Hematopoietic multipotent progenitor cell treated with erythropoietin and hydrocortisone succinate and interleukin-3 and kit ligand, for 4 days (in vitro differentiated cells): ENCODE measurements at regions not wholly inside any gene's neighbourhood (a gene's known extent, or its start where the extent isn't known, plus 50 kb on each side); places are given as distances from the start of the nearest gene placed in this dataset.
A peak's percentile ranks its signal among the peaks of the same experiment; 100 is the strongest.

Experiments
- DNase-seq: peaks from one replicate; pipeline ENCODE4 v3.0.0-alpha.2; 2015

GRCh38 chr1:109826446-109826845 is 62.7 kb upstream of the EPS8L3 start:
- DNase-seq, result no peak

DNA sequence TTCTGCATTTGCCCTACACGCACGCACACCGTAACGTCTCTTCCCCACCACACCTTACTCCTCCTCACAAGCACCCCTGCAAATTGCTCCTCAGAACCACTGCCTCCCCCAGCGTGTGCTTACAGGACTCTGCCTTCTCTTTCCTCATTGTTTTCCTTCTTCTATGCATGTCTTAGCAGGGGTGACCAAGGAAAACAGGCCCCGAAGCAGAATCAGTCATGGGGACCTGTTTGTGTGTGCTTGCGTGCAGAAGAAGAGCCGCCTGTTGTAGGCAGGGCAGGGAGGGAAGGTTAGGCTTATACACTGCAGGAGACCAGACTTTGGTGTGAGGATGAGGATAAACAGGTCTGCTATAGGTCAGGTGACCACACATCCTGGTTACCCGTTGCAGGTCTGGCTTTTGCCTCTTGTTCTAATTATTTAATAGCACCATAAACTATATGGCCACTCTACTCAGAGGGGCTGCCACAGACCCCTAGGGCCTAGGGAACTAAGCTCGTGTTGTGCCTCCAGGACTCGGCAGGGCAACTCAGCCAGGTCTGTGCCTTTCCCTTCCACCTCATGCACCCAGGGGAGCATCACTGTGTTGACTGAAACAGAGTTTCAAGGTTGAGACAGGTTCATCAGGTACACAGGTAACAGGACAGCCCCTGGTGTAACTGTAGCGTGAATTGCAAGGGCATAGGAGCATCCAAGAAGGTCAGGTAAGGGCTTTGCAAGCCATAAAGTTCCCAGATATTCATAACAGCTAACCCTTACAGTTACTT is 60.8 kb upstream of the EPS8L3 start:
- DNase-seq, result no peak

- DNase-seq, result peak; percentile 68
Observed at GRCh38 chr1:109823543-109824348, 60.0 kb upstream of the EPS8L3 start.

DNA sequence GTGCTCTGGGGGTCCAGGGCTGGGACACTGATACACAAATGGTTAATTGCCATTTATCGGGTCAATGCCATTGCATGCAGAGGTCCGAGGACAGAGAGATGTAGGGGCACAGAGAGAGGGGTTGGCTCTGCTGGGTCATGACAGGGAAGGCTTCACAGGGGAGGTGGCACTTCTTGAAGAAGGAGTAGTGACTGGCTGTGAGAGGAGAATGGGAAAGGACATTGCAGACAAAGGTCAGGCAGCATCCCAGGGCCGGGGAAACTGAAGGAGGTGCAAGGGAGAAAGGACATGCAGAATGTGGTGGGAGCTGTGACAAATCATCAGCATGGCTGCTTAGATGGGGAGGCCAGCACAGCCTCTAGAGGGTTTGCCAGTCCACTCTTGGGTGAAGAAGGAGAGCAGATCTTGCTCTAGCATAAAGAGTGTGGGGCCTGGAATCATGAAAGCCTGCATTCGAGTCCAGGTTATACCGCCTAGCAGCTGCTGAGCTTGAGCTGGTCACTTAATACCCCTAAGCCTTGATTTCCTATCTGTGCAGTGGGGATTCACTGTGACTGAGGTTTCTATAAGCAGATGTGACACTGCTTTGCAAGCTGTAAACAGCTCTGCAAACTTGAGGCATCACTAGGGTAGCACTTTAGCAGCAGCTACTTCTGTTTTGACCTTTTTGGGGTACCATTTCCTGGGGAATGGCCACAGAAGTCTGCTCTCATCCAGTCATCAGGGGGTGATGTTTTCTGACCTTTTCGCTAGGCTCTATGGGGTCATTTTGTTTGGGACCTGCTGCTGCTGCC is 59.2 kb upstream of the EPS8L3 start:
- DNase-seq, result no peak

GRCh38 chr1:109821831-109822745 is 58.4 kb upstream of the EPS8L3 start:
- DNase-seq, result no peak

GRCh38 chr1:109821221-109821669 is 57.5 kb upstream of the EPS8L3 start:
- DNase-seq, result peak; percentile 75

- DNase-seq, result no peak
Observed at GRCh38 chr1:109819906-109820305, 56.2 kb upstream of the EPS8L3 start.

DNA sequence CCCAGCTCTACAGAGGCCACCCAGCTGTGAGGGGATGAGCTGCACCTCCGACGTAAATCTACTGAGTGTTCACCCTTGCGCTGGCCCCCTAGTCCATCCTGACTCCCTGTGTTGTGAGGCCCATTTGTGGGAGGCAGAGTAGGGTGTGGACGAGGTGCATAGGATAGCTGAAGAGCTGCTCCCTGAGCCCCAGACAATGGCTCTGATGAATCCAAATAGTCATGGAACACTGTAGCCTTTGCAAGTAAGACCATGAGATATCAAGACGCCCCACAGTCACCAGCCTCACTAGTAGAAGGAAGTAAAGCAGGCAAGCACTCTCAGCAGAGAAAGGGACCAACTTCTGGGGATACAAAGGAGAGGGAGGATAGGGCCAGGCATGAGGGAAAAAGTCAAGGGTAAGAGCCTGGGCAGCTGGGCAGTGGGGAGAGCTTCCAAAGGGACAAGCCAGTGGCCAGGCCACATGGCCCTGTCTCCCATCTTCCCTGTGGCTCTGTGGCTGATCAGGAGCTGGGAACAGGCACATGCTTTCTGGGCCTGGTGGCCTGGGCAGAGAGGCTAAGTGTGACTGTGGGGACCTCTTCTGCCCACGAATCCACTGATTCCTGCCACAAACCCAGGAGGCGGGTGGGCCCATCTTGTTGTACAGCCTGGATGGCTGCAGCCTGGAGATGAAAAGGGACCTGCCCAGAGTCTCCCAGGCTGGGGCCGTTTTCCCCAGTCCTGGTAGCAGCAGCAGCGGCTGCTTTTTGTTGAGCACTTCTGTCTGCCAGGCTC is 55.5 kb upstream of the EPS8L3 start:
- DNase-seq, result no peak

DNA sequence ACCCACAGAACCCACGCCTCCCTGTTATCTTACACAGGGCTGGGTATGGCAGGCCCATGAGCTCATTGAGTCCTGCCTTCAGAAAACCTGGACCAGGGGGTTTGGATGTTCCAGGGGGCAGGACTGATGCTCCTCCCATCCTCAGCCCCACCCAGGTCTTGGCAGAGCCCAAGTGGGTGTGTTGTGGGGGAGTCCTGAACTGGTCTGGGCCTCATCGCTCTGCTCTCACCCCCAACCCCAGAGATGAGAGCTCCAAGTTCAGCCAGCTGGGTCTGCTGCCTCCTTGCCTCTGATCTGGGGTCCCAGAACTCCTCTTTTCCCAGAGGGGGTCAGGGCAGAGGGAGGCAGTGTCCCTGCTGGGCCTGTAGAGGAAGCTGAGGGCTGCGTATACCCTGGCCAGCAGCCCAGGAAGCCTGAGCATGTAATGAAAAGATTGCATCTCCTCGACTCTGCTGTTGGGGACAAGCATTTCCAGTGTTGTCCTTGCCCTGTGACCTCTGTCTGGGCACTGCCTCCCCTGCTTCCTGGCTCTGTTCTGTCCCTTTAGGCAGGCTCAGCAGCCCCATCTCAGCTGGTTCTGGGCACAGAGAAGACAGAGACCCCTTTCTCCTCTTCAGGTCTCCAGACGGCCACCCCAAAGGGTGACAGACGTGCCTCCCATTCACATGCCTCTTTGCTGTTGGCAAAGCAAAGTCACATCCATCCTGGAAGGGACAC is 54.7 kb upstream of the EPS8L3 start:
- DNase-seq, result peak; percentile 88

DNA sequence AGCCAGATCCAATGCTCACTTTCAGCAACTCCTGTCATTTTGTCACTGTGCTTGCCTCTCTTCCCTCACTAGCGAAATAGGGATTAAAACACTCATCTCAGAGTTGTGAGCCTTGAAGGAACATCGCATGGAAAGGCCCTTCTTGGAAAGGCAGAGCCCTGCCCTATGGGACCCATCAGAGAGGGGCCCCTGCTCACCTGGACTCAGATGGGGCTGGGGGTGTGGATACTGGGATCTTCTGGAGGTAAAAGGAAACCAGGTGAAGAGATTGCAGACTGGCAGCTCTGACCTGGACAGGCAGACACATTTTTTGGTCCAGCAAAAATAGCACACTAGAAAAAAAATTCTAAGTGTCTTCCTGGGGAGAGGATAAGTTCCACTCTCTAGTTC is 54.2 kb upstream of the EPS8L3 start:
- DNase-seq, result no peak

DNA sequence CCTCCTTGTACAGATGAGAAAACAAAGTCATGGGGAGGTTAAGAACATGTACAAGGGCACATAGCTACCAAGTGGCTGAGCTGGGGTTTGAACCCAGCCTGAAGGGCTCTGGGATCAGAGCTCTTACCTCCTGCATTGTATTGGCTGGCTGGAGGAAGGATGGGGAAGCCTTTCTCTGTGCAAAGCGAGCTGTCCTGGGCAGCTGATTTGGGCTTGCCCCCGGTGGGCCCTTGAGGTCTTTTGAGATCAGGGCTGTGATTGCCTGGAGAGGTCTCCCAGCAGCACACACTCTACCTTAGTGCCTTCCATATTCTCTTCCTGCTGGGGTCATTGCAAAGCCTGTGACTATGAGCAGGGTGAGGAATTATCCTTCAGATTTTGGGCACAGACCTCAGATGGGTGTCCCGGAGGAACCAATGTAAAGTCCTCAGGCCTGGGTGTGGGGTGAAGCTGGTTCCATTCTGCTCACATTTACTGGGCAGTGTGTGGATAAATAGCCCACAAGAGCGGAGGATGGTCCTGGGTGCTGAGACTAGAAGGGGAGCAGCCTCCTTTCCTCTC is 53.3 kb upstream of the EPS8L3 start:
- no peak for DNase-seq

GRCh38 chr1:109816175-109816811 is 52.6 kb upstream of the EPS8L3 start:
- DNase-seq, result peak; percentile 68

GRCh38 chr1:109815809-109816174 is 52.1 kb upstream of the EPS8L3 start:
- DNase-seq, result no peak

- DNase-seq, result no peak
Observed at GRCh38 chr1:109814993-109815786, 51.5 kb upstream of the EPS8L3 start.

DNA sequence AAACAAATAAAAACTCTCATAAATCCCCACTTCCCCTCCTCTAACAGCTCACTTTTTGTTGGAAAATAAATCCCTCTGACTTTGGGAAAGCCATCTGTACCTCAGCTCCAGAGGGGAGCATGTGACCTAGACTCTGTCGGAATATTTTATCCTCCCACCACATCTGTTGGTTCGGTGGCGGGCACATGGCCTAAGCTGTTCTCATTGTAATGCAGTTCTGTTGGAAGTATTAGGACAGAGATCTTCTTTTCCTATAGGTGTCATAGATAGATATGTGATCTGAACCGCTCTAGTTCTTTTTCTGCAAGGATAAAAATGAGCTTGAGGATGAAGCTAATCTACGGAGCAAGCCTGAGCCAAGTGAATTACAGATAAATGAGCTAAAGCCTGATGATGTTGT is 50.5 kb upstream of the EPS8L3 start:
- no peak for DNase-seq
